GM23248 (cell line): ENCODE measurements at regions not wholly inside any gene's neighbourhood (a gene's known extent, or its start where the extent isn't known, plus 50 kb on each side); places are given as distances from the start of the nearest gene placed in this dataset.

Experiments
- DNase-seq: peaks from one replicate; pipeline ENCODE4 v3.0.0-alpha.2; 2015
- H2AFZ ChIP-seq: fragments of 200-600 bp; sonication (generic); 2 replicates; pipeline ENCODE4 v1.6.1; 2016; ENCODE audit warnings: antibody characterized with exemption
- H3F3A ChIP-seq: fragments of 200-600 bp; sonication (generic); 2 replicates; pipeline ENCODE4 v1.6.1; 2016; ENCODE audit warnings: mild to moderate bottlenecking, antibody characterized with exemption, mixed run types; ENCODE audit not compliant: insufficient read depth
- H3K27ac ChIP-seq: fragments of 200-600 bp; sonication (generic); 2 replicates; pipeline ENCODE4 v1.5.1; 2016; ENCODE audit warnings: mild to moderate bottlenecking
- H3K27me3 ChIP-seq: fragments of 200-600 bp; sonication (generic); replicated peaks from 2 replicates; pipeline ENCODE4 v1.6.1; 2016; ENCODE audit warnings: mild to moderate bottlenecking; ENCODE audit not compliant: insufficient read depth
- H3K36me3 ChIP-seq: fragments of 200-600 bp; sonication (generic); 2 replicates; pipeline ENCODE4 v1.6.1; 2016; ENCODE audit warnings: low read depth, mild to moderate bottlenecking
- H3K4me1 ChIP-seq: fragments of 200-600 bp; sonication (generic); 2 replicates; pipeline ENCODE4 v1.6.1; 2016; ENCODE audit warnings: mild to moderate bottlenecking; ENCODE audit not compliant: insufficient read depth
- H3K4me2 ChIP-seq: fragments of 200-600 bp; sonication (generic); one replicate; pipeline ENCODE4 v1.6.1; 2016; ENCODE audit warnings: mild to moderate bottlenecking; ENCODE audit not compliant: unreplicated experiment
- H3K4me3 ChIP-seq: fragments of 200-600 bp; sonication (generic); 2 replicates; pipeline ENCODE4 v1.5.1; 2016; ENCODE audit warnings: mild to moderate bottlenecking
- H3K79me2 ChIP-seq: fragments of 200-600 bp; sonication (generic); 2 replicates; pipeline ENCODE4 v1.6.1; 2016; ENCODE audit warnings: mild to moderate bottlenecking; ENCODE audit not compliant: insufficient read depth
- H3K9ac ChIP-seq: fragments of 200-600 bp; sonication (generic); 2 replicates; pipeline ENCODE4 v1.6.1; 2016; ENCODE audit warnings: mild to moderate bottlenecking
- H3K9me2 ChIP-seq: fragments of 200-600 bp; sonication (generic); 2 replicates; pipeline ENCODE4 v1.6.1; 2016; ENCODE audit warnings: mixed run types, mild to moderate bottlenecking, moderate library complexity; ENCODE audit not compliant: insufficient read depth
- H3K9me3 ChIP-seq: fragments of 200-600 bp; sonication (generic); one replicate; pipeline ENCODE4 v1.6.1; 2017; ENCODE audit warnings: low read depth
- H4K20me1 ChIP-seq: fragments of 200-600 bp; sonication (generic); 2 replicates; pipeline ENCODE4 v1.6.0; 2016; ENCODE audit not compliant: insufficient read depth
- EZH2 ChIP-seq: fragments of 200-600 bp; sonication (generic); IDR thresholded peaks from 2 replicates; pipeline ENCODE4 v1.6.1; 2018; ENCODE audit warnings: antibody characterized with exemption, mild to moderate bottlenecking; ENCODE audit not compliant: insufficient read depth, poor library complexity, severe bottlenecking
- EZH2phosphoT487 ChIP-seq: fragments of 200-600 bp; sonication (generic); IDR thresholded peaks from 2 replicates; pipeline ENCODE4 v1.6.1; 2018; ENCODE audit warnings: antibody characterized with exemption, moderate library complexity, mild to moderate bottlenecking, low read depth; ENCODE audit not compliant: insufficient read depth
- WGBS, 2 experiments: methylation state at CpG; one replicate each; pipeline ENCODE4 v1.1.6; 2015 to 2017; ENCODE audit warnings: low lambda C conversion rate in 2 of 2, low coverage in 1 of 2; ENCODE audit errors: missing lambda C conversion rate in 2 of 2; 5-methylcytosine and 5-hydroxymethylcytosine counted together
- in situ Hi-C: fragments of 300-500 bp; cut with MboI; formaldehyde crosslinking; loops from 2 replicates; pipeline ENCODE4 v1.15.0; 2020

GRCh38 chr11:32161293-32161692 lies 70.4 kb downstream of the RCN1 start:
- TF ChIP-seq EZH2phosphoT487 (no peak), EZH2 (no peak)
- Histone ChIP-seq H3F3A (no peaks in the 10 kb centered on the region), H3K9me3 (no peaks in the 10 kb centered on the region), H3K27me3 (peaks cover 8% of the 10 kb centered on the region; the same call in 1 of the 2 replicates), H3K9me2 (no peaks in the 10 kb centered on the region), H4K20me1 (no peaks in the 10 kb centered on the region), H3K4me1 (no peaks in the 10 kb centered on the region), H3K79me2 (no peaks in the 10 kb centered on the region), H3K27ac (no peak overlapping the region), H2AFZ (no peak overlapping the region), H3K9ac (no peak overlapping the region), H3K4me2 (no peak overlapping the region), H3K4me3 (no peak overlapping the region), H3K36me3 (no peaks in the 10 kb centered on the region)
- DNase-seq = no peak
- in situ Hi-C loops = loop anchor here (25.0 kb wide), 1 partner anchor 524 kb away; no protein-coding TSS in a partner anchor
- WGBS, 2 experiments = 85 to 86% methylated on average over 4 of the region's 4 CpGs

- Histone ChIP-seq H3K79me2 (no peaks in the 10 kb centered on the region), H3K9me2 (no peaks in the 10 kb centered on the region), H3K27ac (no peak overlapping the region), H3K9me3 (no peaks in the 10 kb centered on the region), H3K4me1 (no peaks in the 10 kb centered on the region), H3K9ac (no peak overlapping the region), H3K27me3 (peaks cover 8% of the 10 kb centered on the region; the same call in 1 of the 2 replicates), H3K4me3 (no peak overlapping the region), H3K36me3 (no peaks in the 10 kb centered on the region), H4K20me1 (no peaks in the 10 kb centered on the region), H2AFZ (no peak overlapping the region), H3F3A (no peaks in the 10 kb centered on the region), H3K4me2 (no peak overlapping the region)
- in situ Hi-C loops = loop anchor here (25.0 kb wide), 1 partner anchor 525 kb away; no protein-coding TSS in a partner anchor
- DNase-seq = no peak
- 33 to 36% methylated on average over 4 of the region's 4 CpGs for WGBS, 2 experiments
- TF ChIP-seq EZH2 (no peak), EZH2phosphoT487 (no peak)
Observed at GRCh38 chr11:32162351-32162750, 71.5 kb downstream of the RCN1 start.

- H3F3A ChIP-seq = no peaks in the 10 kb centered on the region
- no peak overlapping the region for H3K9ac ChIP-seq
Observed at GRCh38 chr11:32162906-32163305, 72.0 kb downstream of the RCN1 start.

GRCh38 chr11:32163557-32163956 lies 72.7 kb downstream of the RCN1 start:
- Histone ChIP-seq H3K79me2 (no peaks in the 10 kb centered on the region), H3K4me1 (no peaks in the 10 kb centered on the region), H3K9ac (no peak overlapping the region), H4K20me1 (no peaks in the 10 kb centered on the region), H3K9me3 (no peaks in the 10 kb centered on the region), H3K36me3 (no peaks in the 10 kb centered on the region), H3K9me2 (no peaks in the 10 kb centered on the region), H3F3A (no peaks in the 10 kb centered on the region), H2AFZ (no peak overlapping the region), H3K4me2 (no peak overlapping the region), H3K27me3 (peaks cover 8% of the 10 kb centered on the region; the same call in 1 of the 2 replicates), H3K4me3 (no peak overlapping the region), H3K27ac (no peak overlapping the region)
- in situ Hi-C loops = loop anchor here (25.0 kb wide), 1 partner anchor 526 kb away; no protein-coding TSS in a partner anchor
- WGBS, 2 experiments = 50 to 62% methylated on average over 3 of the region's 3 CpGs
- DNase-seq = no peak
- no peak for TF ChIP-seq EZH2
- TF ChIP-seq EZH2phosphoT487 = no peak

More at GRCh38 chr11:32162906-32163305, 72.0 kb downstream of the RCN1 start:
- H3K27me3 ChIP-seq = peaks cover 8% of the 10 kb centered on the region; the same call in 1 of the 2 replicates
- no peak for TF ChIP-seq EZH2
- no peak for TF ChIP-seq EZH2phosphoT487
- no peaks in the 10 kb centered on the region for H3K79me2 ChIP-seq
- H4K20me1 ChIP-seq = no peaks in the 10 kb centered on the region
- H3K9me3 ChIP-seq = no peaks in the 10 kb centered on the region
- DNase-seq = no peak
- no peak overlapping the region for H3K4me2 ChIP-seq
- no peak overlapping the region for H3K4me3 ChIP-seq
- no peak overlapping the region for H2AFZ ChIP-seq
- in situ Hi-C loops = loop anchor here (25.0 kb wide), 1 partner anchor 526 kb away; no protein-coding TSS in a partner anchor
- H3K27ac ChIP-seq = no peak overlapping the region
- H3K4me1 ChIP-seq = no peaks in the 10 kb centered on the region
- WGBS, 2 experiments = 59 to 75% methylated on average over 1 to 5 of the region's 5 CpGs
- H3K9me2 ChIP-seq = no peaks in the 10 kb centered on the region
- no peaks in the 10 kb centered on the region for H3K36me3 ChIP-seq
